NCI-H526 (cell line): ENCODE measurements at regions not wholly inside any gene's neighbourhood (a gene's known extent, or its start where the extent isn't known, plus 50 kb on each side); places are given as distances from the start of the nearest gene placed in this dataset.
"Not testable (repeated sequence)": the region's sequence is repeated elsewhere in the genome, so short reads cannot be mapped to it uniquely, and the experiment has no call there.

Source experiments
- DNase-seq, 2 experiments: peaks; one replicate each; lab custom pipeline; 2025; lab: John Stamatoyannopoulos, UW

DNA sequence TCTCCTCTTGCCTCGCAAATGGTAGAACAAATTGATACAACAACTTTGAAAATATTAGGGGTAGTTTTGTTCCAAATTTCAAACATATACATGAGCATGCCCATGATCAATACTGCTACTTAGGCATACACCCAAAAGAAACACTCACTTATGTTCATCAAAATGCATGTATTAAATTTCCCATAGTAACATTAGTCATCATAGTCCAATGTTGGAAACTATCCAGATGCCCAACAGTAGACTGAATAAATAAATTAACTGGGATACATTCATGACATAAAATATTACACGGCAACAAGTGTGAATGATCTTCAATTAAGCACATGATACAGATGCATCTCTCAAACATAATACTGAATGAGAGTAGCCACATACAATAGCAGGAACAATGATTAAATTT, 391.6 kb downstream of the CDH11 start:
- no peak for DNase-seq

DNA sequence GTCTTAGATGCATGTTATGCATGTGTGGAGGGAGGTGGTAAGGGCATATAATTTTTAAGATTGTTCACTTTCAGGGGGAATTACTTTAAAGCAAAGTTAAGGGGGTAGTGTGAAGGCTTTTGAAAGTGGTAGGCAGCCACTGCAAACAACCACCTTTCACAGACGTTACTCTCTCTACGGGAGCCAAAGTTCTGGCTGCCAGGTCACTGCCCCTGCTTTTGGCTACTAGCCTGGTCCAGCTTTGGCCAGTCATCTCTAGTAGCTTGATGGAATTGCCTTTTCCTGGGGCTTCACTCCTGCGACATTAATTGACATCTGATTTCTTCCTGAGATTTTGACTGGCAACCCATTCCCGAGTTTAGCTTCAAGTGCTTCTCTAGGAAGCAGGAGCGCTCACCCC, 397.5 kb downstream of the CDH11 start:
- DNase-seq = no peak

DNA sequence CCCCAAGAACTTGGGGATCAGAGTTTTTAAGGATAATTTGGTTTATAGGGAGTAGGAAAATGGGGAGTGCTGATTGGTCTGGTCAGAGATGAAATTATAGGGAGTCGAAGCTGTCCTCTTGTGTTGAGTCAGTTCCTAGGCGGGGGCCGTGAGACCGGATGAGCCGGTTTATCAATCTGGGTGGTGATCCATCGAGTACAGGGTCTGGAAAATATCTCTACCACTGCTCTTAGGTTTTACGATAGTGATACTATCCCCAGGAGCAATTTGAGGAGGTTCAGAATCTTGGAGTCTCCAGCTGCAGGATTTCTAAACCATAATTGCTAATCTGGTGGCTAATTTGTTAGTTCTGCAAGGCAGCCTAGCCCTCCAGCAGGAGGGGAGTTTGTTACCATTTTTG, 403.4 kb downstream of the CDH11 start:
- no peak for DNase-seq

DNA sequence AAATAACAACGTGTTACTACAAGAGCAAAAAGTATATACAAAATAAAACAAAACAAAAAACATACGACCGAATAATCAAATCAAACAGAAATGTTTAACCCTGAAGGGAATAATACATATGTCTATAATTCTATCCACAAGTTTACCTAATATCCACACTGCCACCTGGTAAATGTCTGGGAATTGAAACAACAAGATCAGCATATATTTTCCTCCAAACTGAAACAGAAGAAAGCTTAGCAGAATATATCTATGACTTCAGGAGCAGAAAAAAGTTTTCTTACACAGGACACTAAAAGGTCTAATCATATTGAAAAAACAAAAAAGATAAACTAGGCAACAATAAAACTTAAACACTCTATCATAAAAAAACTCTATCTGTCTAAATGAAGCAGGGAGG, 404.0 kb downstream of the CDH11 start:
- DNase-seq = no peak

DNA sequence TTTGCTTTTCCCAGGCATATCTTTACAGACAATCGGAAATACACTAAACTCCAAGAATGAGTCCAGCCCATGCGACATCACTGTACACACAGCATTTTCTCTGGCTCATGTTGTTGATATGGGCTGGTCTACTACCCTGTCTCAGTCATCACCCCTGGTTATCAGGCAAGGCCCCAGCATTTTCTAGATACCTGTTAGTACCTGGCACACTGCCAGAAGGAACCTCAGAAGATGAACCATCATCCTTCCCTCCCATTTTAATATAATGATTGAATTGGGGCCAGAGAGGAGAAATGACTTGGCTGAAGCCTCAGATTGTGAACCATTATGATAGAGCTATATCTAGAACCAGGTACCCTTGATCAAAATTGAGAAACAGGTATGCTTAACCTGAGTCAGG, 406.2 kb downstream of the CDH11 start:
- DNase-seq = no peak

DNA sequence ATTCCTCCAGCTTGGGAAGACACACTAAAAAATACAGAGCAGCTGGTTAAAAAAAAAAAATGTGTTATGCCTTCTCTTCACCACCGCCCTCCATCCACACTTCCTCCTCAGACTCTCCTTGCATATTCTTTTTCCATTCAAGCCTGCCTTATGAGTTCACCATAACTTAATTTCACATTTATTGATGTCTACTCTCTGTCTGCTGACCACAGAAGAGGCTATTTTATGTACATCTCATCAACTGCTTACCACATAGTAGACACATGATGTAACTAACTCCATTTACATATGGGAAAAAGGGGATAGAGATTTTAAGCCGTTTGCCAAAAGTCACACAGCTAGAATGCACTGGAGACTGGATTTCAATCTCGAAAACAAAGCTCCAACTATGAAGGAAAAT, 409.8 kb downstream of the CDH11 start:
- DNase-seq = no peak

DNA sequence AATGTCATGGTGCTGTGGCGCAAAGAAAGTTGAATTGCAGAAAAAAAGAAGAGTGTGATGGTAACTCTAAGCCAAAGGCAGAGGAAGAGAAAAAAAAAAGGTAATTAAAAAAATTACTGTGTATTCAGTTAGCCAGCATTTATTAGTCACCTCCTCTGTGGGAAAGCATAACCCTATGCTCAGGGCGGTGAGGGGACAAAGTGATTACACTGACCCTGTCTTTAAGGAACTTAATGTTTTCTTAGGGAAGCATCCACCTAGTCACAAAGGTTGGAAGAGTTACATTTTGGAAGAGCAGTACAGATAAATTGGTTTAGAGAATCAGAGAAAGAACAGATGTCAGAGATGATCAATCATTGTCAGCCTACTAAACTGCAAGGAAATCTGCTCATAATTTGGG, 410.3 kb downstream of the CDH11 start:
- no peak for DNase-seq

DNA sequence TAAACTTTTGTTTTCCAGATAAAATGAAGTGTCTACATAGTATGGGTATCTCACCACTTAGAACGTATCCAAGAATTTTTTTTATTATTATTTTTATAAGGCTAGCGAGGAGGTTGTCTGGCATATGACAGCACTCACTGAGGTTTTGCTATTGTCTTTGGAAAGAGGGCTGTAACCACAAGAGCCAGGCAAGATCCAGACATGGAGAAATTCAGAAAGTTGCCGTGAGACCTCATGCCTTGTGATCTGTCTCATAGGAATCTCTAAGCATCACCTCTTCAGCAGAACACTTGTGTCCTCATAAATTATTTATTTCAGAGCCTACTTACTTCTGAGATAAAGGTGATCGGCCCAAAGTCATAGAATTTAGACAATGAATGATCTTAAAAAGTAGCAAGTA, 410.8 kb downstream of the CDH11 start:
- no peak for DNase-seq

DNA sequence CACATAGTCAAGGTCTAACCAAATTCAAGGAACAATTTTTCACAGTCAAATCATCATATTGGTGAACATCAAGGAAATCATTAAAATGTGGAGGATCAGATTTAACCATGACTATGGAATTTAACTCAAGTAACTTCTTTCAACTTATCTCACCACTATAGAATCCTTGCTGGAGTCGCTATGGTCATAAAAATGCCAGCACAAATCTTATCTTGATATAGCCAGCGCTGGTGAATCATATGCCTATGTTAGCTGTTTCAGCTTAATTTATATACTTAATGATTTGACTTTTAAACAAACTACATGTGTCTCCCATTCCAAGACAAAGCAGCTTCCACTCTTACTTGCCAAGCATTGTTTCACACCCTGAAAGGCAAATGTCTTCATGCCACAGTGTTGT, 416.4 kb downstream of the CDH11 start:
- no peak for DNase-seq

DNA sequence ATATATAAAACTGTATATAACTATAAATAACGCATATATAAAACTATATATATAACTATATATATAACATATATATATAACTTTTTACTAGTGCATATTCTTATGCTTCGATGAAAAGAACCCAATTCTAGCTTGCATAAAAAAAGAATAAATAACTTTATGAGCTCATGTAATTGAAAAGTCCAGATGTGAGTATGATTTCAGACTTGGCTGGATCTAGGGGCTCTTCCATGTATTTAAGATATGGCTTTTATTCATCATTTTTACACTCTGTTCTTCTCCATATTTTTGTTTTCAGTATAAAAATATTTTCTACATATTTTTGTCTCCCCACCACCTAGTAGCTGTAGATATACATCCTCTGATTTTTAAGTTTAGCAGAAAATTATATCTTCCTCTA, 417.5 kb downstream of the CDH11 start:
- no peak for DNase-seq

DNA sequence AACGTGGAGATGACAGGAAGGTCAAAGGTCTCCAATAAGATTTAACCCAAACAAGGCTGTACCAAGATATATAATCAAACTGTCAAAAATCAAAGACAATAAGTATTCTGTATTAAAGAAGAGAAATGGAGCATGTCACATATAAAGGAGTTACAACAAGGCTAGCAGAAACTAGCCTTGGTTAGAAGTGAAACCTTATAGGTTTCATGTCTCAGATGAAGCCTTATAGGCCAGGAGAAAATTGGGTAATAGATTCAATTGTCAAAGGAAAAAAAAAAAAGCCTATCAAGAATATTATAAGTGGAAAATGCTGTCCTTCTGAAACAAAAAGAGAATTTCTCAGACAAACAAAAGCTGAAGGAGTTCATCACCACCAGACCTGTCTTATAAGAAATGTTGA, 419.4 kb downstream of the CDH11 start:
- DNase-seq = no peak

DNA sequence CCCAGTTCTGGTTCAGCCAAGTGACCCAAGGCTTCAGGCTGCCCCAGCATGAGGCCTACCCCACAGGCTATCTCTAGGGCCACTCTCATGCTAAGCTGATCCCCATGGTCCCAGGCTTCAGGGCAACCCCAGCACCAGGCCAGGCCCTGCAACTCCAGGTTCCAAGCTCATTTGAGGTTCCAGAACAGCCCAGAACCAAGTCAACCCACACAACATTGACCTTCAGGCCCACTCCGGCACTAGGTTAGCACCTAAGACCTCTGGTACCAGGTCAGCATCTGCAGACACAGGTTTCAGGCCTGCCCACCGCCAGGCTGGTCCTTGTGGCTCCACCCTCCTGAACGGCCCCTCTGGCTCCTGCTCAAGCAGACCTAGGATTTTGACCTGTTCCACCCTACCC, 421.2 kb downstream of the CDH11 start:
- DNase-seq = no peak

DNA sequence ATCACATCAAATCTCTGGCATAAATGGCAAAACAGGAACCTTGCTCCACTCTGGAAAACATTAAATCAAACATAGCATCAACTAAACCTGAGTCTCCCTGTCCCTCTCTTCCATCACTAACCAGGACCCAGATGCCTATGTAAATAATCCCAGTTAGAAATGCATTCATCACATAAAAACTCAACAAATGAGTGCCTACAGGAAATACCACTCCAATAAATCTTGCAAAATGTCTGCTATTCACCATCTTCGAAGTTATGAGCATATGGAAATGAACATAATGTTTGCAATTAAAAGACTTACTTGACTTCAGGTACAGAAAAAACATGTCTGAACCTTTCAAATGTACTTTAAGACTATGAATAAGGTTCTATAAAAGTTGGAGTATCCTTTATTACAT, 425.0 kb downstream of the CDH11 start:
- DNase-seq = no peak

DNA sequence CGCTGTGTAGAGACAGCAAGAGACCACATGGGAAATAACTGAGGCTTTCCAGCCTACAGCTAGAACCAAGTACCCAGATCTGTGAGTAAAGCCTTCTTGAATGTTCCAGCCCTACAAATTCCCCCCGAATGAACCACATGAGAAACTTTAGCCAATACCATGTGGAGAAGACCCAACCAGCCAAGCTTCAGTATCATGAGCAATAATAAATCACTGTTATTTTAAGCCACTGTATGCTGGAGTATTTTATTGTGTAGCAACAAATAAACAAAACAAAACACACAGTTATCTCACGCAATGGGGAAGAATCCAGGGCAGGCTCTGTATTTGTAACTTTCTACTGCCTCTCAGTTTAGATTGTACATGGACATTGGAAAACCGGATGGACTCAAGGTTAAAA, 426.2 kb downstream of the CDH11 start:
- DNase-seq = no peak

DNA sequence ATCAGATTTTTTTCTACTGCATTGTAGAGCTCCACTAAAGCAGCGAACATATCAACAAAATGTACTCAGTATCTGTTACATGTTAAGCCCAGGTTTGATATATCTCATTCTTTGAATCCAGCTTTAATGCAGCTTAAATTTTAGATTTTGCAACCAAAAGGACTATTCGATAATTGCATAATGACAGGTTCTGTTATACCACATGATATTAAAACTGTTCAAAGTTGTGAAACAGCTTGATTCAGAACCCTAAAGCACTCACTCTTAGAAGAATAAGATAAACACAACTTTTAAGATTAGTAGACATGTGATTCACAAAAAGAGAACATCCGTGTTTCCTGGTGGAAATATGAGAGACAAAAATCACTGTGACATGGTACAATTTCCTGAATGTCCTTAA, 427.9 kb downstream of the CDH11 start:
- no peak for DNase-seq

DNA sequence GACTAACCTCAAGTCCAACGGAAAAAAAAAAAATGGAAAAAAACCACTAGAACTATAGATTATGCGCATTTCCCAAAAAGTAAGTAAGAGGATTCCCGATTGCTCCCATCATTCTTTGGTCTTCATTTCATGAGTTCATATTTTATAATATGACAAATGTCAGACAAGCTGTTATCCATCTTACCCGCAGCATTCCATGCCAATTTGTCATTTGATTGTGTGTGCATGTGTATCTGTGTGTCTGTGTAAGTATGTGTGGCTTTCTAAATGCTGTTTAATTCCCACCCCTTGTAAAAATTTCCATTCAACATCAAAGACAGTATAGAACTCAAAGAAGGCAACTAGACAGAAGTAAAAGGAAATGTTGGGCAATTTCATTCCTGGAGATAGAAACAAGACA, 434.1 kb downstream of the CDH11 start:
- no peak for DNase-seq

DNA sequence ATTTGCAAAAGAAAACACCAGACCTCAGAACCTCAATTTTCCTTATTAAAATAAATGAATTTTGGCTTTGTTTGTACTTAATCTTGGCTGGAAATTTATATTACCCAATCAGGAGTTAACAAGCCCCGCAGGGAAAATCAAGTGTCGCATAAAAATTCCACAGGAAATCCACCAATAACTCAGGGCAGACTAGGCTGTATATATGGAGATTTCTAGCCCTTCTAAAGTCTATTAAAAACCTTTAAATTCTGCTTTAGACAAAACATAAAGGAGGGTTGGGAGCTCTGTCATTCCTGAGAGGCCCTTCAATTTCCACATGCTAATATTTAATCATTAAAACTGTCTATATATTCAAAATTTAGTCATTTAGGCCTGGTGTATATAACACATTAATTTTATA, 434.7 kb downstream of the CDH11 start:
- no peak for DNase-seq

DNA sequence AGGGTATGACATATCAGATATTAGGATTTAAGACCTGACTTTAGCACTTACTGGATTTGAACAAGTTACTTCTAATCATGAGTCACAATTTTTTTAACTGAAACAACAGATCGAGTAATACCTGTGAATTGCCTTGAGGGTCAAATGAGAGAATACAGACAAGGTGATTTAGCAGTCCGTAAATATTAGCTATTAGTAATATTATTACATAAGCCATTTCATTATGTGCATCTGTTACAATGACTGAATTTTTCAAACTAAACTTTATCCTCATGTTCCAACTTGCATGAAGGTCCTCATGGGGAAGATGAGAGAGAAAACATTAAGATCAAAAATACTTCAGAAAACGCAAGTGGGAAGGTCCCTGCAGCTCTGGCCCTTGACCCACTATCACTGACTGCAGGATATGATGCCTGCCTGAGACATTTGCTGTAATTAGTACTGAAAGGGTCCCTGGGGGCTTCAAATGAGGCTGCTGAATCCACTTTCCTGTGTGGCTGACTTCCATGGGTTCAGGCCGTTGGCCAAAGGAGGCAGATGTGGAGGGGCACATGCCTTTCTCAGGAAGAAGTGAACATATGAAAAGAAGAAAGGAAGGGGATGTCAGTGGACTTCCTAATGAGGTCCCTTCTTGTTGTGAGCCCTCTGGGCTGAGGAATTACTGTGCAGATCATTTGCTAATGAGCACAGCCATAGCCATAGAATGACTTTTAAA, 441.7 kb downstream of the CDH11 start:
- DNase-seq = no peak

DNA sequence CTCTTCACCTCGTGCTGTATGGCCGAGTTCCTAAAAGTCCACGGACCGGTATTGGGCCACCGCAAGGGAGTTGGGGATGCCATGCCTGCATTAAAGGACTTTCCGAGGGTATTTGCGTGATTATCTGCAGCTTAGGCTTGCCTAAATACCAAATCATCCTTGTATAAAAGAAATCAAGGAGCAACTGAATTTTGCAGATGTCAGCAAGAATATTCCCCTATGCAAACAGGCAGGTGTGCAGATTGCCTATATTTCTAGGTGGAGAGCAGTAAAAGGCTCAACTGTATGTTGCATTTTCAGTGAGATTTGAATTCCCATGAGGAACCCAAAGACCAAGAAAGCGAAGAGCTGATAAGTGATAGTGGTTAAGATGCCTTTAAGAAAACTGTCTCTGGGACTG, 452.3 kb downstream of the CDH11 start:
- no peak for DNase-seq

DNA sequence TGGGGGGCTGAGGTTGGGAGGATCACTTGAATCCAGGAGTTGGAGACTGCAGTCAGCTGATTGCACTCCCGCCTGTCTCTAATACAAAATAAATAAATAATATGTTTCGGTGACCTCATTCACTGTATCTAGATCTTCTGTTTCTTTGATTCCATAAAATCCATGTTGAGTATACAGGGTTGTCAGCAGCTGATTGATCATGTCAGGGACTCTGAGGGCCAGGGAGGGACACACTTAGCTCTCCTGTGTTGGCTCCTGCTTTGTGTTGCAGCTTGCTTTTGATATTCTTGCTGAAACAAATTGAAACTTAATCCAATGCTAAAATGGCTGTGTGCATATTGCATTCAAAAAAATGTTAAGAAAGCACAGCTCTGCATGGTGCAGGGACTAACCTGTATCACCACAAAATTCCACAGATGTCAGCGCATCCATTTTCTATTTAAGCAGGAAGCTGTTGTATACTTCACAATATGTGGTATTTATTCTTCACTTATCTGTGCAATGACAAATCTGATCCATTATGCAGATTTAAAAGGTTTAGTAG, 454.5 kb downstream of the CDH11 start:
- no peak for DNase-seq

DNA sequence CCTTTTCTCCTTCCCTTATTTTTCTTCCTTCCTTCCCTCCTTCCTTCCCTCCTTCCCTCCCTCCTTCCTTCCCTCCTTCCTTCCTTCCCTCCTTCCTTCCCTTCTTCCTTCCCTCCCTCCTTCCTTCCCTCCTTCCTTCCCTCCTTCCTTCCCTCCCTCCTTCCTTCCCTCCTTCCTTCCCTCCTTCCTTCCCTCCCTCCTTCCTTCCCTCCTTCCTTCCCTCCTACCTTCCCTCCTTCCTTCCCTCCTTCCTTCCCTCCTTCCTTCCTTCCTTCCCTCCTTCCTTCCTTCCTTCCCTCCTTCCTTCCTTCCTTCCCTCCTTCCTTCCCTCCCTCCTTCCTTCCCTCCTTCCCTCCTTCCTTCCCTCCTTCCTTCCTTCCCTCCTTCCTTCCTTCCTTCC, 459.6 kb downstream of the CDH11 start:
- not testable (repeated sequence) for DNase-seq

DNA sequence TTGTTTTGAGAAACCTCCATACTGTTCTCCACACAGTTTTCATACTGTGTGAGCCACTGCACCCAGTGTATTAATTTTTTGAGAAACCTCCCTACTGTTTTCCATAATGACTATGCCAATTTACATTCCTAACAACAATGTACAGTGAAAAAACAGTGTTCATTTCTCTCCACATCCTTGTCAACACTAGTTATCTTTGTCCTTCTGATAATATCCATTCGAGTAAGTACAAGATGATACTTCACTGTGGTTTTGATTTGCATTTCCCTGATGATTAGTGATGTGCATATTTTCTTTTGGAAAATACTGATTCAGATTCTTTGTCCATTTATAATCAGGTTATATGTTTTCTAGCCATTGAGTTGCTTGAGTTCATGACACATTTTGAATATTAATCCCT, 462.0 kb downstream of the CDH11 start:
- peak in 1 of 2 experiments; percentile 4 for DNase-seq

DNA sequence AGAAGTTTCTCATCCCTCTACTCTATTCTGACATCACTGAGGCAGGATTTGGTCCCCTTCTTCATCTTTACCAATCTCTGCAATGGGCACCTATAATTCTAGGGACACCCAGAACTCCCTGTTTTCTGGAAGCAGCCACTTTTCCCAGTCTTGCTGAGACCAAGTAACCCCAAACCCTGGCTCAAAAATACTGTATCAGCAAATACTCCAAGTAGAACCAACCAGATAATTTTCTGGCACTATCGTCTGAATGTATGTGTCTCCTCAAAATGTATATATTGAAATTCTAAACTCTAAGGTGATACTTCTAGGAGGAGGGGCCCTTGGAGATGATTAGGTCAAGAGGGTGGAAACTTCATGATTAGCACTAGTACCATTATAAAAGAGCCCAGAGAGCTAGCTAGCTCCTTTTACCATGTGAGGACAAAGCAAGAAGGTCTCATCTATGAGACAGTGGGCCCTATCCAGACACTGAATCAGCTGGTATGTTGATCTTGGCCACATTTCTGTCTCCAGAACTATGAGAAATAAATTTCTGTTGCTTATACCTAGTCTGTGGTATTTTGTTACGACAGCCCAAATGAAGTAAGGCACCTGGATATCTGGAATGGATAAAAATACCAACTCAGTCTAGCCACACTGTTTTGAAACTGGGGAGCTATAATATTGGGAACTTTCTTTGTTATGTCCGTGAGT, 464.4 kb downstream of the CDH11 start:
- no peak for DNase-seq

DNA sequence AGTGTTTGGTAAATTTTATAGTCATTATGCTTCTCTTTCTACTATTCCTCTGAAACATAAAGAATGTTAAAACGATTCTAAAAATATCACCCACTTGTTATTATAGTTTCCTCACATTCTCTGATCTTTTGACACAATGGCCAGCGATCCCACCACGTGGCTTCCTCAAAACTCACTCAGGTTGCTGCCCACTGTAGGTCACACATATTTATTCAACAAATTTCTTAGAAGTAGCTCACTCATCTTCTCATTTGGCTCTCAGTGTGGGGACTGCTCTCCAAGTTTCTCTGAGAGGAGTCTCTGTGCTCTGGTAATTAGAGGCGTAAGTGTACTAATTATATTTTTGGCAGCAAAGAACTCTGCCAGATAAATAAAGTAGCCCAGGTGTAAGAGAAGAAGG, 465.4 kb downstream of the CDH11 start:
- DNase-seq = no peak
